Kidney (tissue), 13 donors: ENCODE measurements at regions not wholly inside any gene's neighbourhood (a gene's known extent, or its start where the extent isn't known, plus 50 kb on each side); places are given as distances from the start of the nearest gene placed in this dataset.

ENCODE experiments used
- DNase-seq, 5 donors: peaks; one replicate each; pipeline ENCODE4 v3.0.0-alpha.2; 2013 to 2020
- FAIRE-seq: peaks from 2 replicates; lab custom pipeline; 2012; peaks lifted over from hg19 to GRCh38; lab: Jason Lieb, UNC
- H3K27ac ChIP-seq, 2 donors: one replicate each; pipeline ENCODE4 v1.7.0; 2013; ENCODE audit warnings: low read depth in 2 of 2, low read length in 2 of 2, inconsistent platforms in 1 of 2
- H3K27me3 ChIP-seq: one replicate; pipeline ENCODE4 v1.7.1; 2013; ENCODE audit warnings: low read length, inconsistent platforms; ENCODE audit not compliant: control insufficient read depth, insufficient read depth
- H3K36me3 ChIP-seq, 3 donors: one replicate each; pipeline versions ENCODE4 v1.7.0 to v1.7.1; 2013; ENCODE audit warnings: low read length in 3 of 3, control low read depth in 1 of 3, inconsistent platforms in 1 of 3; ENCODE audit not compliant: insufficient read depth in 3 of 3, control insufficient read depth in 2 of 3
- H3K4me1 ChIP-seq, 3 donors: one replicate each; pipeline versions ENCODE4 v1.7.0 to v1.7.1; 2013; ENCODE audit warnings: low read length in 3 of 3, inconsistent platforms in 1 of 3, low read depth in 1 of 3; ENCODE audit not compliant: control insufficient read depth in 2 of 3, insufficient read depth in 2 of 3
- H3K4me3 ChIP-seq, 3 donors: one replicate each; pipeline versions ENCODE4 v1.7.0 to v1.8.1; 2013; ENCODE audit warnings: low read length in 3 of 3, control low read depth in 1 of 3, inconsistent platforms in 1 of 3
- H3K9ac ChIP-seq, 3 donors: one replicate each; pipeline versions ENCODE4 v1.7.0 to v1.7.1; 2013; ENCODE audit warnings: low read length in 3 of 3, control low read depth in 1 of 3, inconsistent platforms in 1 of 3
- H3K9me3 ChIP-seq, 3 donors: one replicate each; pipeline versions ENCODE4 v1.7.0 to v1.7.1; 2013; ENCODE audit warnings: low read length in 3 of 3, control low read depth in 1 of 3, inconsistent platforms in 1 of 3; ENCODE audit not compliant: control insufficient read depth in 2 of 3, insufficient read depth in 1 of 3
- intact Hi-C: fragments of 100-400 bp; cut with DNase I; formaldehyde crosslinking; loops from one replicate; pipeline ENCODE4 v1.11.1; 2022
- TF ChIP-seq, protein P1 (sequence below): IDR thresholded peaks from 3 replicates; pipeline ENCODE4 v1.5.1; 2012; ENCODE audit warnings: mild to moderate bottlenecking, moderate library complexity, borderline replicate concordance; ENCODE audit not compliant: insufficient read depth; ENCODE audit errors: extremely low read depth
- donor health status: control.
- donor health status: control.
- donor health status: control.
- donor health status: control.
- donor health status: control.
- donor health status: DM: yes; HTN: yes; CAD: no.
- donor health status: Normal renal cell carcinoma (clear cell type).

DNA sequence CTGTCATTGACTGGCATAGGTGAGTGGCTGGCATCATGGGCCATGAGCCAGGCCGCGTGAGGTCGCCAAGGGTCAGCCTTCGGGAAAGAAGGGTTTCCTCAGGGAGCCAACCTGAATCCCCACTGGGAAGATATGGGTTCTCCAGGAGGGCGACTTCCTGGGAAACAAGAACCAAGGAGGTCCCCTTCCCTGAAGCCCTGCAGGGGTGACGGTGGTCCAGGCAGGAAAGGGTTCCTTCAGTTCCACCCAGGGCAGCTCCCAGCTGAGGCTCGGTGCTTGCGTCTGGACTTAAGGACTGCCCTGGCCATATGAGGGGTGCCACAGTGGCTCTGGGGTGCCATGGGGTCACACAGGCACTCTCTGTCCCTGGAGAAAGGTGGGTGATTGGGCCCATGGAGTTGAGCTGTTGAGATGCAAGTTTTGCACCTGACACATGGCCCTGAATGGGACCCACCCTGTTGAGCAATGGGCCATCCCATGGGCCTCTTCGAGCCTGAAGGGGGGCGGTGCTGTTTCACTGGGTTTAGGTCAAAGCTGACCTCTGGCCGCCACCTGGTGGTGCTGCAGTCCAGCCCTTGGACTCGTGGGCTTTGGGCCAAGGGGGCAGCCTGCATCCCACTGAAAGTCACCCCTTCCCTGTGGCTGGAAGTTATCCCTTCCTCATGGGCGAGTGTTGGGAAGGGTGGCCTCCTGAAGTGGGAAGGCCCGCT lies 228.1 kb downstream of the SNRPN start:
- Histone ChIP-seq H3K36me3 (no peaks in the 10 kb centered on the region), H3K4me1 (no peaks in the 10 kb centered on the region), H3K9me3 (peaks cover 0 to 13% (median 0%) of the 10 kb centered on the region in 3 donors), H3K4me3 (no peak overlapping the region), H3K27me3 (no peaks in the 10 kb centered on the region), H3K9ac (no peak overlapping the region), H3K27ac (no peak overlapping the region)
- intact Hi-C loops, result no loop called here
- TF ChIP-seq, protein P1, sequence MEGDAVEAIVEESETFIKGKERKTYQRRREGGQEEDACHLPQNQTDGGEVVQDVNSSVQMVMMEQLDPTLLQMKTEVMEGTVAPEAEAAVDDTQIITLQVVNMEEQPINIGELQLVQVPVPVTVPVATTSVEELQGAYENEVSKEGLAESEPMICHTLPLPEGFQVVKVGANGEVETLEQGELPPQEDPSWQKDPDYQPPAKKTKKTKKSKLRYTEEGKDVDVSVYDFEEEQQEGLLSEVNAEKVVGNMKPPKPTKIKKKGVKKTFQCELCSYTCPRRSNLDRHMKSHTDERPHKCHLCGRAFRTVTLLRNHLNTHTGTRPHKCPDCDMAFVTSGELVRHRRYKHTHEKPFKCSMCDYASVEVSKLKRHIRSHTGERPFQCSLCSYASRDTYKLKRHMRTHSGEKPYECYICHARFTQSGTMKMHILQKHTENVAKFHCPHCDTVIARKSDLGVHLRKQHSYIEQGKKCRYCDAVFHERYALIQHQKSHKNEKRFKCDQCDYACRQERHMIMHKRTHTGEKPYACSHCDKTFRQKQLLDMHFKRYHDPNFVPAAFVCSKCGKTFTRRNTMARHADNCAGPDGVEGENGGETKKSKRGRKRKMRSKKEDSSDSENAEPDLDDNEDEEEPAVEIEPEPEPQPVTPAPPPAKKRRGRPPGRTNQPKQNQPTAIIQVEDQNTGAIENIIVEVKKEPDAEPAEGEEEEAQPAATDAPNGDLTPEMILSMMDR, result no peak
- FAIRE-seq (no peak), DNase-seq (peak in 2 of 5 donors; percentile 24 to 48)

DNA sequence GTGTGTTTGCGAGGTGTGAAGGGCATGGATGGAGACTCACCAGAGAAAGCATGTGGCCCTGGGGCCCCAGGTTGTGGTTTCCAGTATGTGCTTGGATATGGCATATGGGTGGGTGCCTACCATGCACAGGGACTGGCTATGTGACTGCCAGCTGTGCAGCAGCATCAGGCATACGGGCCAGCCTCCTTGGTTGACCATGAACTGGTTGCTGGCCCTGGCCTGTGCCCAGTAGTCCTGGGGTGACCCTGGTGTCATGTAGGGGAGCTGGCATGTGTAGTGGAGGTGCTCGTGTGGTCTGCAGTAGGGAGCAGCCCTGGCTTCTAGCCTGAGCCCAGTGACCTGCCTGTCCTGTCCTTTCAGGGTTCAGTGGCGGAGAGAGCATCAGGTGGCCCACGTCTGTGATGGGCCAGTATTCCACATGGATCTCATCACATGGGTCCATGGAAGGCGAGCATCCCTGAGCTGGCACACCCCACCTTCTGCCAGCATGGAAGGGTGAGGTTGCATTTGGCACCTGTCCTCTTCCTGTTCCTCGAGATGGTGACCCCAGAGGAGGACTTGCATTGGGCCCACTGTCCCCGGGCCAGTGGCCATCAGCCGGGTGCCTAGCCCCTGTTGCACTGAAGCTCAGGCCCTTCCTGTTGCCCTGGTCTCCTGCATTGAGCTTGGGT lies 228.9 kb downstream of the SNRPN start:
- Histone ChIP-seq H3K9me3 (peaks cover 0 to 11% (median 0%) of the 10 kb centered on the region in 3 donors), H3K27me3 (no peaks in the 10 kb centered on the region), H3K4me3 (no peak overlapping the region), H3K4me1 (no peaks in the 10 kb centered on the region), H3K36me3 (no peaks in the 10 kb centered on the region), H3K27ac (no peak overlapping the region), H3K9ac (no peak overlapping the region)
- TF ChIP-seq, protein P1, result no peak
- intact Hi-C loops, result no loop called here
- no peak for FAIRE-seq
- peak in 2 of 5 donors; percentile 12 to 42 for DNase-seq

DNA sequence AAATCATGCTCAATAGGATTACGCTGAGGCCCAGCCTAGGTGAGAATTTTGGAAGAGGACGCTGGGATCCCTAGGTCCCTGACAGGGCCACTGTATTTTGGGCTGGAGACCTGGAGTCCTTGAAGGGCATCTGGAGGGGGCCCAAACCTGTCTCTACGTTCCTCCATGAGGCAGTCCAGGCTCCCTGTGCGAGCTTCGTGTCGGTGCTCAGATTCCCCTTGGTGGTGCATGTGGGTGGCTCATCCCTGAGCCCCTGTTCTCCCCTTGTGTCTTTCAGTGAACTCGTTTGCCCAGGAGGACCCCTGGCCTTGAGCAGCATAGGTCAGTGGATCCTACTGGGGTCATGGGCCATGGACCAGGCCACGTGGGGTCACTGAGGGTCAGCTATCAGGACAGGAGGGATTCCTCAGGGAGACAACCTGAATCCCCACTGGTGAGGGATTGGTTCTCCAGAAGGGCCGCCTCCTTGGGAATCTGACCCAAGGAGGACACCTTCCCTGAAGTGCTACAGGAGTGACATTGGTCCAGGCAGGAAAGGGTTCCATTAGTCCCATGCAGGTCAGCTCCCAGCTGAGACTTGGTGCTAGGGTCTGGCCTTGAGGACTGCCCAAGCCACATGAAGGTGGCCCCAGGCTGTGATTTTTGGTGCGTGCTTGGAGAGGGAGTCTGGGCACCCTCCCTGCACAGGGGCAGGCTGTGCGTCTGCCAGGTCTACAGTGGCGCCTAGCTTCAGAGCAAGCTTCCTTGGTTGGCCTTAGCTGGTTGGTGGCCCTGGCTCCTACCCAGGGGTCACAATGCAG lies 229.8 kb downstream of the SNRPN start:
- intact Hi-C loops, result no loop called here

More for the DNA sequence above, 229.8 kb downstream of the SNRPN start:
- TF ChIP-seq, protein P1, result no peak
- H3K9ac ChIP-seq, result no peak overlapping the region
- H3K27me3 ChIP-seq, result no peaks in the 10 kb centered on the region
- H3K4me1 ChIP-seq, result no peaks in the 10 kb centered on the region
- FAIRE-seq (no peak), DNase-seq (peak in 2 of 5 donors; percentile 21 to 29)
- H3K27ac ChIP-seq, result no peak overlapping the region
- H3K36me3 ChIP-seq, result no peaks in the 10 kb centered on the region
- H3K4me3 ChIP-seq, result no peak overlapping the region
- H3K9me3 ChIP-seq, result peaks cover 0 to 9% (median 0%) of the 10 kb centered on the region in 3 donors
